ENCODE measurements at regions not wholly inside any gene's neighbourhood (a gene's known extent, or its start where the extent isn't known, plus 50 kb on each side); places are given as distances from the start of the nearest gene placed in this dataset.
"Not testable (repeated sequence)": the region's sequence is repeated elsewhere in the genome, so short reads cannot be mapped to it uniquely, and the experiment has no call there.

DNA sequence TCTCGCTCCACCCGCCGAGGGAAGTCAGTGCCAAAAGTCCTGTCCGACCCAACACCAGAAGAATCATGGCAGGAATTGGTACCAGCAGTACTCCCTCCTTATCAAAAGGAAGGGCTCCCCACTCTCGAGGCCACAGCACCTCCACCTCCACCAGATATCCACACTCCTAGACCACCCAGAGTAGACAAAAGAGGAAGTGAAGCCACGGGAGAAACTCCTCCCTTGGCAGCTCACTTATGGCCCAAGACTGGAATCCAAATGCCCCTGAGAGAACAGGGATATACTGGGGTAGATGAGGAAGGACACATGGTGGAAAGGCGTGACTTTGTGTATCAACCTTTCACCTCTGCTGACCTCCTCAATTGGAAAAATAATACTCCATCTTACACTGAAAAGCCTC, 363.7 kb upstream of the TCF4 start:
- POLR2A ChIA-PET = interaction anchor here (1.0 kb wide), 1 partner anchor 37 kb away, joined by 3 read pairs; no protein-coding TSS in a partner anchor
- ATAC-seq; H3K27ac ChIP-seq (ENCODE audit: extremely low read depth, low read depth, low read length); H3K9me3 ChIP-seq (replicated peaks; ENCODE audit: control insufficient read depth, insufficient read depth, low read depth, low read length); H3K36me3 ChIP-seq (ENCODE audit: control insufficient read depth, insufficient read depth, low read length); in situ Hi-C loops (cut with MboI); H3K9me1 ChIP-seq (ENCODE audit: control insufficient read depth, insufficient read depth, low read length); CTCF ChIA-PET (ENCODE audit: low intra/inter-chr PET ratio); intact Hi-C loops (cut with micrococcal nuclease); DNase-seq (ENCODE audit: extremely low read depth in 1 of 4, low spot score in 3 of 4); H3K27me3 ChIP-seq (ENCODE audit: control insufficient read depth in 2 of 2, insufficient read depth in 2 of 2, low read length in 2 of 2); H3K4me1 ChIP-seq (replicated peaks in 1 of 2; ENCODE audit: control insufficient read depth in 2 of 2, insufficient read depth in 2 of 2, low read length in 2 of 2); FAIRE-seq; H3K79me2 ChIP-seq (ENCODE audit: control insufficient read depth, insufficient read depth, low read length); H3K9ac ChIP-seq (ENCODE audit: insufficient read depth in 1 of 2, low read depth in 2 of 2, low read length in 2 of 2); H4K20me1 ChIP-seq (replicated peaks; ENCODE audit: control insufficient read depth, insufficient read depth, low read length); BruUV-seq (replicated peaks); H2AFZ ChIP-seq (ENCODE audit: low read depth, low read length); H3K4me2 ChIP-seq (ENCODE audit: insufficient read depth, low read length); H3K4me3 ChIP-seq: not testable (repeated sequence)
- peak; percentile 75; the same call in 1 of the 2 replicates for TF ChIP-seq SPI1 (IDR thresholded peaks at IDR 0.05; ENCODE audit: borderline replicate concordance, low read depth, low read length)
- 60% methylated on average over 7 of the region's 7 CpGs for WGBS (ENCODE audit: insufficient coverage, low coverage, missing lambda C conversion rate)

DNA sequence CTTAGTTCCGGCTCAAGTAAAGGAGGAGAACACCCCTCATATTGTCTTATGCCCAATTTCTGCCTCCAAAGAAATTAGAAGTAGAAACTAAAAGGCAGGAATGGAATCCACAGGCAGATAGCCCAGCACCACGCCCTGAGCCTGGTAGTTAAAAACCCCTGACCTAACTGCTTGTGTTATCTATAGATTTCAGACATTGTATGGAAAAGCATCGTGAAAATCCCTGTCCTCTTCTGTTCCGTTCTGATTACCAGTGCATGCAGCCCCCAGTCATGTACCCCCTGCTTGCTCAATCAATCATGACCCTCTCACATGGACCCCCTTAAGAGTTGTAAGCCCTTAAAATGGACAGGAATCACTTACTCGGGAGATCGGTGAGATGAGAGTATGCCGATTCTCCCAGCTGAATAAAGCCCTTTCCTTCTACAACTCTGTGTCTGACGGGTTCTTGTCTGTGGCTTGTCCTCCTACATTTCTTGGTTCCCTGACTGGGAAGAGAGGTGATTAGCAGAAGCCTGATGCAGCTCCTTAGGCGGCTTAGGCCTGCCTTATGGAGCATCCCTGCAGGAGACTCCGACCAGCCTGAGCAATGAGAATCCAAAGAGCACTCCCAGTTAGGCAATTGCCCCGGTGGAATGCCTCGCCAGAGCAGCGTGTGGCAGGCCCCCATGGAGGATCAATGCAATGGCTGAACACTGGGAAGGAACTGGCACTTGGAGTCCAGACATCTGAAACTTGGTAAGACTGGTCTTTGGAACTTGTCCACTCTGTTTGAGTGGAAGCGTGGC, 362.6 kb upstream of the TCF4 start:
- 0 out of 3 replicates have a peak, but pooled peaks have one; percentile 33 for ATAC-seq
- Histone ChIP-seq H3K27me3 (ENCODE audit: control insufficient read depth in 2 of 2, insufficient read depth in 2 of 2, low read length in 2 of 2) (no peaks in the 10 kb centered on the region), H3K4me1 (replicated peaks in 1 of 2; ENCODE audit: control insufficient read depth in 2 of 2, insufficient read depth in 2 of 2, low read length in 2 of 2) (peaks cover 0 to 6% of the 10 kb centered on the region in 2 experiments; a peak in 2 of 5 replicates), H3K4me3 (no peak overlapping the region), H3K9me1 (ENCODE audit: control insufficient read depth, insufficient read depth, low read length) (no peaks in the 10 kb centered on the region), H2AFZ (ENCODE audit: low read depth, low read length) (peak overlapping the region; percentile 61; the same call in 1 of the 2 replicates), H3K9me3 (replicated peaks; ENCODE audit: control insufficient read depth, insufficient read depth, low read depth, low read length) (no peaks in the 10 kb centered on the region; the same call in 1 of the 2 replicates), H3K36me3 (ENCODE audit: control insufficient read depth, insufficient read depth, low read length) (no peaks in the 10 kb centered on the region), H3K27ac (ENCODE audit: extremely low read depth, low read depth, low read length) (peak overlapping the region; percentile 35; the same call in 1 of the 3 replicates), H3K9ac (ENCODE audit: insufficient read depth in 1 of 2, low read depth in 2 of 2, low read length in 2 of 2) (no peak overlapping the region), H3K4me2 (ENCODE audit: insufficient read depth, low read length) (no peak overlapping the region), H4K20me1 (replicated peaks; ENCODE audit: control insufficient read depth, insufficient read depth, low read length) (no peaks in the 10 kb centered on the region), H3K79me2 (ENCODE audit: control insufficient read depth, insufficient read depth, low read length) (no peaks in the 10 kb centered on the region)
- intact Hi-C loops (cut with micrococcal nuclease) (no loop called here), in situ Hi-C loops (cut with MboI) (no loop called here)
- peak; percentile 54 for TF ChIP-seq TCF3 (CRISPR knock-in tag; IDR thresholded peaks at IDR 0.05)
- TF ChIP-seq CBFA2T3 (IDR thresholded peaks at IDR 0.05) = peak; percentile 60
- no peak for TF ChIP-seq EZH2 (IDR thresholded peaks at IDR 0.05; ENCODE audit: borderline replicate concordance, low read depth, low read length)
- peak; percentile 46; the same call in 1 of the 2 replicates for TF ChIP-seq TAL1 (IDR thresholded peaks at IDR 0.05)
- TF ChIP-seq CBFA2T2 (conservative IDR thresholded peaks at IDR 0.05) = peak; percentile 36
- peak; percentile 25; the same call in 1 of the 2 replicates for TF ChIP-seq NCOR1 (IDR thresholded peaks at IDR 0.05)
- peak; percentile 24; the same call in 1 of the 2 replicates for TF ChIP-seq TEAD4 (IDR thresholded peaks at IDR 0.05; ENCODE audit: low read length)
- no peak for TF ChIP-seq TEAD4 (CRISPR knock-in tag; IDR thresholded peaks at IDR 0.05; ENCODE audit: borderline replicate concordance)
- no peak for TF ChIP-seq SAP30 (IDR thresholded peaks at IDR 0.05; ENCODE audit: borderline replicate concordance, insufficient read depth, low read depth, low read length, poor library complexity, severe bottlenecking)
- peak; percentile 49 for TF ChIP-seq ARID1B (IDR thresholded peaks at IDR 0.05)
- CTCF ChIA-PET (ENCODE audit: low intra/inter-chr PET ratio) = no interaction called here
- WGBS (ENCODE audit: insufficient coverage, low coverage, missing lambda C conversion rate) = 34% methylated on average over 14 of the region's 14 CpGs
- FAIRE-seq = no peak
- peak in 1 of 4 experiments; percentile 12 for DNase-seq (ENCODE audit: extremely low read depth in 1 of 4, low spot score in 3 of 4)
- POLR2A ChIA-PET = interaction anchor here (1.0 kb wide), 1 partner anchor 36 kb away, joined by 3 read pairs; no protein-coding TSS in a partner anchor
- no TSS peak for BruUV-seq (replicated peaks)
